ENCODE measurements at regions not wholly inside any gene's neighbourhood (a gene's known extent, or its start where the extent isn't known, plus 50 kb on each side); places are given as distances from the start of the nearest gene placed in this dataset.
"Not testable (repeated sequence)": the region's sequence is repeated elsewhere in the genome, so short reads cannot be mapped to it uniquely, and the experiment has no call there.

DNA sequence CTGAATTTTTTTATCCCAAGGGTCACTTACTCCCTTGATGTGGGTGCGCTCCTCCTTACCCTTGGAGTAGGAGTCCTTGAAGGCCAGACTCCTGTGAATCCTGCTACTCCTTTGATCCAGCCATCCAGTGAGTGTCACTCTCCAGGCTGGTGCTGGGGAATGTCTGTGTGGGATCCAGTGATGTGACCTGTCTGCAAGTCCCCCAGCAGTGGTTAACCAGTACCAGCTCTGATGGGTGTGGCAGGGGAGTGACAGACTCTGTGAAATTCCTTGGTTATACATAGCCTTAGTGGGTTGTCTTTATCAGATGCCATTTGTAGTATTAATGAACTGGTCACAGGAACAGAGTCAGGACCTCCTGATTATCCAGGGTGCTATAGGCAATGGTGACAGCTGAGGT, 409.5 kb upstream of the LMO3 start:
- no peak for DNase-seq (ENCODE audit: low spot score)

DNA sequence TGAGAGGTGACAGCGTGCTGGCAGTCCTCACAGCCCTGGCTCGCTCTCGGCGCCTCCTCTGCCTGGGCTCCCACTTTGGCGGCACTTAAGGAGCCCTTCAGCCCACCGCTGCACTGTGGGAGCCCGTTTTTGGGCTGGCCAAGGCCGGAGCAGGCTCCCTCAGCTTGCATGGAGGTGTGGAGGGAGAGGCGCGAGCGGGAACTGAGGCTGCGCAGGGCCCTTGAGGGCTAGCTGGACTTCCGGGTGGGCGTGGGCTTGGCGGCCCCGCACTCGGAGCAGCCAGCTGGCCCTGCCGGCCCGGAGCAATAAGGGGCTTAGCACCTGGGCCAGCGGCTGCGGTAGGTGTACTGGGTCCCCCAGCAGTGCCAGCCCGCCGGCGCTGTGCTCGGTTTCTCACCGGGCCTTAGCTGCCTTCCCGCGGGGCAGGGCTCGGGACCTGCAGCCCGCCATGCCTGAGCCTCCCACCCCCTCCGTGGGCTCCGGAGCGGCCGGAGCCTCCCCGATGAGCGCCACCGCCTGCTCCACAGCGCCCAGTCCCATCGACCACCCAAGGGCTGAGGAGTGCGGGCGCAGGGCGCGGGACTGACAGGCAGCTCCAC, 401.6 kb upstream of the LMO3 start:
- DNase-seq (ENCODE audit: low spot score), result not testable (repeated sequence)

DNA sequence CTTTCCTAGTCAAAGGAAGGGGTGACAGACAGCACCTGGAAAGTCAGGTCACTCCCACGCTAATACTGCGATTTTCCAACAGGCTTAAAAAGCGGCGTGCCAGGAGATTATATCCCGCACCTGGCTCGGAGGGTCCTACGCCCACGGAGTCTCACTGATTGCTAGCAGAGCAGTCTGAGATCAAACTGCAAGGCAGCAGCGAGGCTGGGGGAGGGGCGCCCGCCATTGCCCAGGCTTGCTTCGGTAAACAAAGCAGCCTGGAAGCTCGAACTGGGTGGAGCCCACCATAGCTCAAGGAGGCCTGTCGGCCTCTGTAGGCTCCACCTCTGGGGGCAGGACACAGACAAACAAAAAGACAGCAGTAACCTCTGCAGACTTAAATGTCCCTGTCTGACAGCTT, 392.6 kb upstream of the LMO3 start:
- not testable (repeated sequence) for DNase-seq (ENCODE audit: low spot score)

DNA sequence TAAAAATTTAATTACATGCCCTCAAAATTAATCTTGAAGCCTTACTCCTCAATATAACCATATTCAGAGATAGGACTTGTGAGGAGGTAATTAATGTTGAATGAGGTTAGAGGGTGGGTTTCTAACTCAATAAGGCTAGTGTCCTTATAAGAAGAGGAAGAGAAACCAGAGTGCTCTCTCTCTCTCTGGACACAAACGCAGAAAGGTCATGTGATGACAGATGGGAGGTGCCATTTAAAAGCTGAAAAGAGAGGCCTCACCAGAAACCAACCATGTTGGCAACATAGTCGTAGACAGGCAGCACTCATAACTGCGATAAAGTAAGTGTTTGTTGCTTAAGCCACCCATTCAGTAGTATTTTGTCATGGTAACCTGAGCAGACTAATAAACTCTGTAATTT, 378.5 kb upstream of the LMO3 start:
- DNase-seq (ENCODE audit: low spot score), result no peak

DNA sequence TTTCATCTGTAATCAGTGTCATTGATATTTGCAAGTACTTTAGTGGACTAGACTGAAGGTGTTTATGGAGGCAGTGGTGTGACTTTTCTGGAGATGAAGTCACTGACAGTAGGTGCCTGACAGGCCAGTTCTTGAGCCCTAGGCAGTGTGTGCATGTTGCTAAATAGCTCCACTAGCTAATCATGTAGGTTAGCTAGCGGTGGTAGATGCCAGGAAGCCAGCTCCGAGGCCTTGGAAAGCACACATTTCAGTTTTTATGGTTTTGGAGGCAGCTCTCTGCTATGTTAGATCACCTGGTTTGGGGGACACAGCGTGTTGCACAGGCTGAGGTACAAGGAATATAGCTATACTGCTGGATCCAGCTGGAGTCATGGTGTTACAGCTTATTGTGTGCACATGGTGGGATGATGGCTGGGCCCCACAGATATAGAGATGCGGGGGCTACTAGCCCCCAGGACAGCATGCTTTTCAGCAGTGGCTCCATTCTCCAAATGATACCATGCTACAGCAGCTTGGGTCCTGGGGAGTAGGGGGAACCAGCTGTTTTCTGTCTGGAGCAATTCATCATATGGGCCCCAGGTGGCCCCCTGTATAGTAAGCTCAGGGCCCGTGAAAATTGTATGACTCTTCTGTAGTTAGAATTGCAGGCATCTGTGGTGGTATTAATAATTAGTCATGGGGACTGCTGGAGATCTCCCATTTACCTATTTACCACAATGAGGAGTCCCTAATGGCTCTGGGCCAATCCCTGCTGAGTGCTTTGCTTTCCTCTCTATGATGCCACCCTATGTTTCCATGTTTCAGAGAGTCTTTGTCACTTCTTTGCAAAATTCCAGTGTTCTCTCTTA, 367.2 kb upstream of the LMO3 start:
- no peak for DNase-seq (ENCODE audit: low spot score)

DNA sequence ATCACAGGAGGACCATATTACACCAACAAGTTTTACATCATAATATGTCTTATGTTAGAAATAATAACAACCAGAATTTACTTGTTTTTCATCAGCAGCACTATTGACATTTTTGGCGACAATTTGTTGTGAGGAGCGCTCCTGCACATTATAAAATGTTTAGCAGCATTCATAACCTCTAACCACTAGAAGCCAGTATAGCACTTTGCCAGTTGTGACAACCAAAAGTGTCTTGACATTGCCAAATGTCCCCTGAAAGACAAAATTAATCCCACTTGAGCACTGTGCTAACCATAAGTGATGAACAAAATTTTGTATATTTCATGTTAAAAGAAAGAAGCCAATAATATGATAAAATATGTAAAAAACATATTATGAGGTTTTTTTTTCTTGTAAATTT, 356.9 kb upstream of the LMO3 start:
- no peak for DNase-seq (ENCODE audit: low spot score)

DNA sequence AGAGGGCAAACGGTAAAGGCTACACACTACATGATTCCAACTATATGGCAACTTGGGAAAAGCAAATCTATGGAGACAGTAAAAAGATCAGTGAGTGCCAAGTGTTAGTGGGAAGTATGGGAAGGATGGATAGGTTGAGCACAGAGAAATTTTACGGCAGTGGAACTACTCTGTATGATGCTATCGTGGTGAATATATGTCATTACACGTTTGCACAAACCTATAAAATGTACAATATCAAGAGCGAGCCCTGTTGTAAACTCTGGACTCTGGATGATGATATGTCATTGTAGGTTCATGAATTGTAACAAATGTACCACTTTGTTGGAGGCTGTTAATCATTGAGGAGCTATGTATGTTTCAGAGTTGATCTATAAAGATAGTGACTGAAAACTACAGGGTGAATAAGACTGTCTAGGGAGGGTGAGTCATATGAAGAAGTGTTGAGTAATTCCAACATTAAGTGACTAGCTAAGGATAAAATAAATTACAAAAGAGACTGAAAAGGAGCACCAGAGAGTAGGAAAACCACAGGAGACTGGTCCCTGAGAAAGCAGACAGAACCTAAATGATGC, 349.2 kb upstream of the LMO3 start:
- no peak for DNase-seq (ENCODE audit: low spot score)

DNA sequence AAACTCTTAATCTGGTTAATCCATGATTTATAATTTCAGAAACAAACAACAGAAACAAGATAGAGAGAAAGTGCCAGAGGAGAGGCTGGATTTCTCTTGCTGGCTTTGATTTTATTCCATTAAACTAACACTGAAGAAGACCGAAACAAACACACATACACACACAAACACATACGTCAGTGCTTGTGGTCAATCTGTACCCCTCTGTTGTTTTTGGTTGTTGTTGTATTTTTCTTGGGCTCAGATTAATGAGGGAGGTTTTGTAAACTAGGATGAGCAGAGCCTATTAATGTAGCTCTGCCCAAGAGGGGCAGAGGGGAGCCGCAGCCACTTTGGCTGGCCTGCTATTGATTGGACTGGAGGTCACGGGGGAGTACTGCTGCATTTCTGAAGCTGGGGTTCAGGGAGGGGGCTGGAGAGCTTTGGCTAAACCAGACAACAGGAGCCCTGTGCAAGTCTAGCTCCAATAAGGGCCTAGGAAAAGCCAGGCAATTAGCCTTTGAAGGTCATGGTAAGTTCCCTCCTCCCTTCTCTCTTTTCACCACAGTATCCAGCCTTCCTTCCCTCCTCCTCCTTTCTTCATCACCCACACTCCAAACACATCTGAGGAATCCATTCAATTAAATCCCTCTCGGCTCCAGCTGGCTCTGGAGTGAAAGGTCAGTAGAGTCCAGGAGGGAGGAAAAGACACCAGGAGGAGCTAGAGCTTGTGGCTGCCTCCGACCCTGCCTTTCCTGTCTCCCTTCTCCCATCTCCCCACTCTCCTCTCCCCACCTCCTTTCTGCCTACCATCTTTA, 344.1 kb upstream of the LMO3 start:
- no peak for DNase-seq (ENCODE audit: low spot score)

DNA sequence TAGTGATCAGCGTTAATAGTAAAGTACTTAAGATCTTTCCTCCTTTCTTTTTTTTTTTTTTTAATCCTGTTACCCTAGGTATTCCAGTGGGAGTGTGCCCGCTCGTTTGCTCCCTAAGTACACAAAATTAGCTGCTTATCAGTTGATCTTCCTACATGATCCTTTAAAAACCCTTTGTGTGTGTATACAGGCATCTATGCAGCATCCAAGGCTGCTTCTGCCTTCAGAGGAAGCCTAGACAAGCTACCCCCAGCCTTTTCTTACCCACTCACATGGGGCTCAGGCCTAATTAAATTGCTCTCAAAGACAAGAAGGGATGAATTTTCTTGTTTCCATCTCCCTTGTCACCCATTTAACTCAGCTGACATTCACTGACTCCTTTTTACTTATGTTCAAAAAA, 343.4 kb upstream of the LMO3 start:
- DNase-seq (ENCODE audit: low spot score), result no peak

DNA sequence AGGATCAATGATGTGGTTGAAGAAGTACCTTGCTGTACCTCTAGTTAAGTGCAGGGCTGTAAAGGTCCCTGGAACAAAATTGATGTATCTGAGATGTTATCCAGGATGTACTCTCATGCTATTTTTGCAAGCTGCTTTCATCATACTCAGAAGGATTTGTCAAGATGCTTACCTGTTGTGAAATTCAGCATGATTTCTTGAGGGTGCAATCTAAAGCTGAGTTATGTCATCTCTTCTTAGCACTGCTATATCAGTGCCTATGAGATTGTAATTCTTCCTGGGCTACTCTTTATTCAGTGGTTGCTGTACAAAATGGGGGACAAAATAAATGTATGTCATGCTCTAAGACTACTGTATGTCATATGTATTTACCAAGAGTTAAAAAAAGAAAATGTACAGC, 340.7 kb upstream of the LMO3 start:
- DNase-seq (ENCODE audit: low spot score), result no peak

DNA sequence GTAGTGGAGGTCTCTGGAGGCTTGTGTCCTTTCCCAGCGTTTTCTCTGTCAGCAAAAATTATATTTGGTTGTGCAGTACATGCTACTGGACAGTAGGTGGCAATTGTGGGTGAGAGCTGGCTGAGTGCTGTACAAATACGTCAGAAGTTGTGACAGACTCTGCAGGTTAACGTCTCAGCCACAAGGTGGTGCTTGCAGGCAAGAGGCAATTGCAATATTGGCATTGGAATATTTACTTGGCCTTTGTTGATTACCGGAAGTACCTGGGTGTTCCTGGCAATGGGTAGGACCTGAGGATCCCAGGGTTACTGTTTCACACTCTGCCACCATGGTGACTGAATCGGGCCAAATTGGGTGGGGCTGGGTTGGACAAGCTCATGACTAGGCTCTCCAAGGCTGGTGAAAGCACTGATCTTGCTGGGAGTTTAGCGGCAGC, 333.9 kb upstream of the LMO3 start:
- DNase-seq (ENCODE audit: low spot score), result no peak

DNA sequence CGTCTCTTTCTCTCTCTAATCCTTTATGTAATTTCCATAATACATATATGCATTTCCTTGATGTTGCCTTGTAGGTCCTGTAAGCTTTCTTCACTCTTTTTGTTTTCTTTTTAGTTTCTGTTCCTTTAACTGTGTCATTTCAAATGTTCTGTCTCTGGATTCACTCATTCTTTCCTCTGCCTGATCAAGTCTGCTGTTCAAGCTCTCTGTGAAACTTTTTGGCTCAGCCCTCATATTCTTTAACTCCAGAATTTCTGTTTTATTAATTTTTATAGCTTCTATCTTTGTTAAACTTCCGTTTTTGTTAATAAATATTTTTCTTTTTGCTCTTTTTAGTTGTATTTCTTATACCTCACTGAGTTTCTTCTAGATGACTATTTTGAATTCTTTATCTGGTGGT, 321.3 kb upstream of the LMO3 start:
- DNase-seq (ENCODE audit: low spot score), result no peak

DNA sequence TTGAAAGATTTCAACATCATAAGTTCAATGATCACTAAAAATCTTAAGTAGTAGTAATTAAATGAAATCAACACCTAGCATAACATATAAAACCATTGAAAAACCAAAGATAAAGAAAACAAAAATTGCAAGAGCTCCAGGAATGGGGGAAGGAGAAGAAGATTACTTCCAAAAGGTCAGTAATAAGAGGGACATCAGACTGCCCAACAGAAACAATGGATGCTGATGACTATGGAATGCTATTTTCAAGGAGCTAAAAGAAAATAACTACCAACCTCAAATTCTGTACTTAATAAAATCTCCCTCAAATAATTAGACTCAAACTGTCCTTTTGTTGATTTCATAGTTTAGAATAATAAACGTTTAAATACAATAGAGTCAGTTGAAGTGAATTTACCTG, 314.5 kb upstream of the LMO3 start:
- DNase-seq (ENCODE audit: low spot score), result no peak

DNA sequence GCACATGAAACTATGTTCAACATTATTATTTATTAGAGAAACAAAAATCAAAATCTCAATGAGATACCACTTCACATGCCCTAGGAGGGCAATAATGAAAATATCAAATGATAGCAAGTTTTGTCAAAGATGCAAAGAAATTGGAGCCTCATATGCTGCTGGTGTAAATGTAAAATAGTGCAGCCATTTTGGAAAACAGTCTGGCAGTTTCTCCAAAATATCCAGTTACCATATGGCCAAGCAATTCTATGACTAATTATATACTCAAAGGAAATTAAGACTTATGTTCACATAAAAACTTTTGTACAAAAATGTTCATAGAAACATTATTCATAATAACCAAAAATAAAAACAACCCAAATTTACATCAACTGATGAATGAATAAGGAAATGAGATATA, 313.6 kb upstream of the LMO3 start:
- DNase-seq (ENCODE audit: low spot score), result no peak

DNA sequence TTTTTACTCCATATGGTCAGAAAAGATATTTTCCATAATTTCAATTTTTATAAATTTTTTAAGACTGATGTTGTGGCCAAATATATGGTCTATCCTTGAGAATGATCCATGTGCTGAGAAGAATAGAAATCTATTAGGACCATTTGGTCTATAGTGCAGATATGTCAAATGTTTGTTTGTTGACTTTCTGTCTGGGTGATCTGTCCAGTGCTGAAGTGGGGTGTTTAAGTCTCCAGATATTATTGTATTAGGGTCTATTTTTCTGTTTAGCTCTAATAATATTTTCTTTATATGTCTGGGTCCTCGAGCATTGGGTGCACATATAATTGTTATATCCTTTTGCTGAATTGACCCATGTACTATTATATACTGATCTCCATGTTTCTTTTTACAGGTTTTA, 308.9 kb upstream of the LMO3 start:
- no peak for DNase-seq (ENCODE audit: low spot score)

DNA sequence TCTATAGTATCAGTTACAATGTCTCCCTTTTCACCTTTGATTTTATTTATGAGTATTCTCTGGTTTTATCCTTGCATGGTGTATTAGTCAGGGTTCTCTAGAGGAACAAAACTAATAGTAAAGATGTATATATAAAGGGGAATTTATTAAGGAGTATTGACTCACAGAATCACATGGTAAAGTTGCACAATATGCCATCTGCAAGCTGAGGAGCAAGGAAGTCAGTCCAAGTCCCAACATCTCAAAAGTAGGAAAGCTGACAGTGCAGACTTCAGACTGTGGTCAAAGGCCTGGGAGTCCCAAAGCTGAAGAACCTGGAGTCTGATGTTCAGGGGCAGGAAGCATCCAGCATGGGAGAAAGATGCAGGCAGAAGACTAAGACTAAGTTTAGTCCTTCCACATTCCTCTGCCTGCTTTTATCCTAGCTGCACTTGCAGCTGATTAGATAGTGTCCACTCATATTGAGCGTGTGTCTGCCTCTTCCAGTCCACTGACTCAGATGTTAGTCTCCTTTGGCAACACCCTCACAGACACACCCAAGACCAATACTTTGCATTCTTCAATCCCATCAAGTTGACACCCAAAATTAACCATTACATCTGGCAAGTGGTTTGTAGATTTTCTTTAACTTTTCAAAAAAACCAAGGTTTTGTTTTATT, 308.0 kb upstream of the LMO3 start:
- no peak for DNase-seq (ENCODE audit: low spot score)

DNA sequence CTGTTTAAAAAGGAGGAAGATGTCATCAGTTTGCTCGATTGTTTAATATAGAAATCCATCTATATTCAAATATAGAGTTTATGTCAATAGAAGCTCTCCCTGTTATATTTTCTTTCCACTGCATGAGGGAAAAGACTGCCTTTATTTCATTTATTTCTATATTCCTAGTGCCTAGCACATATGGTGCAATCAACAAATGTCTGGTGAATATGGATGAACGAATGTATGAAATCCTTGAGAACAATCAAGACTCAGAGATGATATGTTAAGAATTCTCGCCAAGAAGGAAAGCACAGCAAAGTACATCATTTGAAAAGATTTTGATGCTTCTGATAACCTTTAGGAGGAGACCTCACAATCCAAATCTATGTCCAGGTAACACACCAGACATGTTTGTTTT, 296.0 kb upstream of the LMO3 start:
- DNase-seq (ENCODE audit: low spot score), result no peak

DNA sequence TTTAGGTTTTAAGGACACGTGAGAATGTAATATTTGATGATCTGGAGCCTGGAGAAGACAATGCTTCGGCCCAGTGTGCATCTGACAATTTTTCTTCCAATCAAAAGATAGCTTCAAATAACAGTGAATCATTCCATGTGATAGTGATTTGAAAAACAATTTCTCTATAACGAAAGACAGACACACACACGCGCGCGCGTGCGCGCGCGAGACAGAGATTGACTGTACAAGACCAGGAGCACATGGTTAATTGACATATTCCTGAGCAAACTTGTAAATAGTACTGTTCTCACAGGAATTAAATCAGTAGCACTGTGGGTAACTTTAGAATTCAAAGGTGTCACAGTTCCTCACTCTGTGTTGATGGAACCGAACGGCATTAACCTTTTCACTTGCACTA, 287.5 kb upstream of the LMO3 start:
- DNase-seq (ENCODE audit: low spot score), result no peak

DNA sequence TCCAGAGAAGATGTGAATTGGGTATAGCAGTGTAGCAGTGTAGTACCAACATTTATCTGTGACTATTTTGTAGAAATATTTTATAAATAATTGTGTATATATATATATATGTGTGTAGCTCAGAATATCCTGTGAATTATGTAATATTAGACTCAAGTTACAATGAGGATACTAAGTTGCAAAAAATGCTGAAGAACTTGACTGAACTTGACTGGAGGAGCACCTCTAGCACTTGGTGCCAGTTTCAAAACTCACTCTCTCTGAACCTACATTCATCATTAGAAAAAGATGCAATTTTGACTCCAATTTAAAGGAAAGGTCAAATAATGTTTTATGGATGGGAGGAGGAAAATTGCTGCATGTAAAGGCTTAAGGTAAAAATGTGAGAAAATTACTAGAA, 285.7 kb upstream of the LMO3 start:
- no peak for DNase-seq (ENCODE audit: low spot score)

DNA sequence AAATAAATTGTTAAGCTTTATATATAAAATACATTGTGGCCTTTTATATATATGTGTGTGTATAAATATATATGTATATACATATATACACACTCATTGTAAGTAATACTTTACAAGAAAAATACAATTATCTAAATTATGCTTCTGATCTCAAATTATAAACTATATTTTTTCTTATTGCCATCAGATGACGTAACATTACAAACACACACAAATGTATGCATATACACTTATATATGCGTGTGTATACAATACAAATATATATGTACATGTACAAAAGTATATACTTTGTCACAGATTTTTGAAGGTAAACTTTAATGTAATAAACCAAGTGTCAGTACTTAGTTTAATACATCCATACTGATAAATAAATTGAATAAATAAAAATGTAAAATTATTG, 278.9 kb upstream of the LMO3 start:
- no peak for DNase-seq (ENCODE audit: low spot score)

DNA sequence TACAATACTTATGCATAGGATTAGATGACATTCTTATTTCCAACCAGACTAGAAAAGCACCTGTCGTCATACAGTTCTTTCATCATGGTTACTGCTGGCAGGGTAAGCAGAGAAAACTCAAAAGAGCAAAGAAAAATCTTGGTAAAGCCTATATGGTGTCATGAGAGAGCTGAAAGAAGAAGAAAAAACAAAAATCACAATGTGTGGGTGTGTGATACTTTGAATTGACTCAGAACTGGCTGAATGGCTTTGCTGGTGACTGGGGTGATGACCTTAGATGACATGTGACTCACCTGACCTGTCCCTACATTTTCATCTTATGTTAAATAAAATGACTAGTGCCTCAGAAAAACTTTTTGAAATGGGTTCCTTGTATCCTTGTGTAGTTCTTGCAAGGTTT, 278.1 kb upstream of the LMO3 start:
- no peak for DNase-seq (ENCODE audit: low spot score)

All from mesenteric fat pad (tissue), 1 donor.